Lung (tissue), 11 donors: ENCODE measurements at regions not wholly inside any gene's neighbourhood (a gene's known extent, or its start where the extent isn't known, plus 50 kb on each side); places are given as distances from the start of the nearest gene placed in this dataset.

Experiments used
- ATAC-seq: fragments of 200-7000 bp; cut with Tn5 transposase; one replicate; pipeline ENCODE4 v1.9.1; 2020; ENCODE audit warnings: moderate number of reproducible peaks; ENCODE audit not compliant: insufficient read depth, low FRiP score
- DNase-seq, 3 donors: peaks; one replicate each; pipeline ENCODE4 v3.0.0-alpha.2; 2013 to 2017
- H3K27ac ChIP-seq, 2 donors: one replicate each; pipeline ENCODE4 v1.5.1; 2013; ENCODE audit warnings: mild to moderate bottlenecking in 2 of 2, moderate library complexity in 2 of 2, control low read depth in 1 of 2, inconsistent platforms in 1 of 2, low read depth in 1 of 2, low read length in 1 of 2
- H3K27me3 ChIP-seq, 3 donors: one replicate each; pipeline ENCODE4 v1.5.1; 2013; ENCODE audit warnings: low read length in 2 of 3; ENCODE audit not compliant: control insufficient read depth in 3 of 3, insufficient read depth in 3 of 3
- H3K36me3 ChIP-seq, 4 donors: one replicate each; pipeline ENCODE4 v1.5.1; 2013; ENCODE audit warnings: low read length in 4 of 4, mild to moderate bottlenecking in 1 of 4, moderate library complexity in 1 of 4; ENCODE audit not compliant: control insufficient read depth in 4 of 4, insufficient read depth in 4 of 4
- H3K4me1 ChIP-seq, 5 donors: one replicate each; pipeline ENCODE4 v1.5.1; 2013; ENCODE audit warnings: low read length in 5 of 5, mild to moderate bottlenecking in 2 of 5, moderate library complexity in 1 of 5; ENCODE audit not compliant: control insufficient read depth in 5 of 5, insufficient read depth in 5 of 5
- H3K4me3 ChIP-seq: one replicate; pipeline ENCODE4 v1.5.1; 2013; ENCODE audit warnings: mild to moderate bottlenecking, control low read depth, moderate library complexity
- H3K9ac ChIP-seq, 2 donors: one replicate each; pipeline ENCODE4 v1.5.1; 2013; ENCODE audit warnings: low read length in 2 of 2, control low read depth in 1 of 2; ENCODE audit not compliant: insufficient read depth in 1 of 2
- H3K9me3 ChIP-seq, 4 donors: one replicate each; pipeline ENCODE4 v1.5.1; 2013; ENCODE audit warnings: low read length in 3 of 4, mild to moderate bottlenecking in 1 of 4, moderate library complexity in 1 of 4; ENCODE audit not compliant: control insufficient read depth in 4 of 4, insufficient read depth in 3 of 4
- CTCF ChIP-seq: IDR thresholded peaks from 2 replicates; pipeline ENCODE4 v1.5.1; 2012; ENCODE audit warnings: mild to moderate bottlenecking; ENCODE audit errors: control extremely low read depth, extremely low read depth
- WGBS, 2 donors: extraction: QIAGEN DNeasy Blood & Tissue Kit; methylation state at CpG; one replicate each; pipeline ENCODE4 v1.1.7; 2013; 5-methylcytosine and 5-hydroxymethylcytosine counted together
- donor health status: control.
- donor health status: control.
- donor health status: Bipolar disorder and iron deficiency.
- donor health status: healthy.
- donor health status: DM: yes; HTN: yes; CAD: no.

DNA sequence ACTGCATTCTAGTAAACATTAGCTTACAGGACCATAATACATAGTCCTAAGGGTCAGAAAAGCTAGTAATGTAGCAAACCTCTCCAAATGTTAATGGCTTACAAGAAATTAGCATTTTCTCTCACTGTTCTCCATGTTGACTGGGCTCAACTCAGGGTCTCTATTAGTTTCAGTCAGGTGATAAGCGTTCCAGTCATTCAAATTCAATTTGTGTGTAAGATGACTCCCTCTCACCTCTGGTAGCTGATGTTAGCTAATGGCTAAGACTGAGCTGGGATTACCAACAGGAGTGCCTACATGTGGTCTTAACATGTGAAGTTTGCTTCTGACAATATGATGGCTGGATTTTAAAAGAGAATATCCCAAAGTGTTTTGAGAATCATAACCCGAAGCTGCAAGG, 630.5 kb upstream of the USP15 start:
- Histone ChIP-seq H3K9me3 (peaks cover 0 to 4% (median 0%) of the 10 kb centered on the region in 4 donors), H3K4me1 (no peaks in the 10 kb centered on the region), H3K4me3 (no peak overlapping the region), H3K36me3 (no peaks in the 10 kb centered on the region), H3K9ac (no peak overlapping the region), H3K27me3 (no peaks in the 10 kb centered on the region), H3K27ac (no peak overlapping the region)
- no peak for TF ChIP-seq CTCF
- WGBS, 2 donors, result 84 to 86% methylated on average over 2 of the region's 2 CpGs
- no peak for ATAC-seq
- no peak for DNase-seq

DNA sequence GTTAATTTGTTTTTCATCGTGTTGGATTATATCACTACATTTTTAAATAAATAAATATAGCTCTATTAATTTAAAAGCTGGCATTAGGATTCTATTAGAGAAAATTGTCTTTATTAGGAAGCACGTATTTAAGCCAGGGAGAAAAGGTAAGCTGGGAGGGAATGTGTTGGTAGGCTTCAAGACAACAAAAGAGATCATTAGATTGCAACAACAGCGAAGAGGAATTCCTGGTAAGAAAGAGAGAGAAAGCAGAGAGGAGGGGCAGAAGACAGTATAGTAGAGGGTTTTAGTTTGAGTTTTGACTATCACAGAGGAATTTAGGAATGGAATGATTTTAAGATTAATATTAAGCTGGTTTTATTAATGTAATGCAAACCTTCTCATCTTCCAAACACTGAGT, 613.6 kb upstream of the USP15 start:
- Histone ChIP-seq H3K27ac (no peak overlapping the region), H3K9ac (no peak overlapping the region), H3K9me3 (no peaks in the 10 kb centered on the region), H3K36me3 (no peaks in the 10 kb centered on the region), H3K4me3 (no peak overlapping the region), H3K27me3 (no peaks in the 10 kb centered on the region), H3K4me1 (no peaks in the 10 kb centered on the region)
- DNase-seq, result no peak
- no peak for TF ChIP-seq CTCF
- WGBS, 2 donors, result 86 to 91% methylated on average over 3 of the region's 3 CpGs
- no peak for ATAC-seq

- no peaks in the 10 kb centered on the region for H3K27me3 ChIP-seq
- no peak overlapping the region for H3K4me3 ChIP-seq
- no peaks in the 10 kb centered on the region for H3K4me1 ChIP-seq
- no peaks in the 10 kb centered on the region for H3K36me3 ChIP-seq
- 79 to 92% methylated on average over 2 of the region's 2 CpGs for WGBS, 2 donors
- no peak for TF ChIP-seq CTCF
- H3K9me3 ChIP-seq, result no peaks in the 10 kb centered on the region
- no peak overlapping the region for H3K27ac ChIP-seq
- no peak overlapping the region for H3K9ac ChIP-seq
- DNase-seq (no peak), ATAC-seq (no peak)
Measured at GRCh38 chr12:61647566-61647965, 612.6 kb upstream of the USP15 start.

GRCh38 chr12:61652265-61652664, 607.9 kb upstream of the USP15 start:
- no peak overlapping the region for H3K27ac ChIP-seq
- H3K27me3 ChIP-seq, result no peaks in the 10 kb centered on the region

More at GRCh38 chr12:61652265-61652664, 607.9 kb upstream of the USP15 start:
- Histone ChIP-seq H3K9ac (no peak overlapping the region), H3K36me3 (no peaks in the 10 kb centered on the region), H3K4me3 (no peak overlapping the region), H3K4me1 (no peaks in the 10 kb centered on the region), H3K9me3 (no peaks in the 10 kb centered on the region)
- WGBS, 2 donors, result 88 to 95% methylated on average over 2 of the region's 2 CpGs
- no peak for TF ChIP-seq CTCF
- ATAC-seq (no peak), DNase-seq (no peak)
